Activated CD8-positive, alpha-beta T cell treated with anti-CD3 and anti-CD28 coated beads, Interleukin-2, amount 10 ng/mL, durations not matched to agents 7 days and 5 days (primary cell): ENCODE measurements at regions not wholly inside any gene's neighbourhood (a gene's known extent, or its start where the extent isn't known, plus 50 kb on each side); places are given as distances from the start of the nearest gene placed in this dataset.

Source experiments
- ATAC-seq: fragments of 150-1000 bp; cut with Tn5 transposase; one replicate; pipeline ENCODE4 v1.10.0; 2021; ENCODE audit warnings: moderate library complexity
- CTCF ChIA-PET: fragments of 350-600 bp; sonication (Branson Sonifier 250); formaldehyde crosslinking; loops from one replicate; lab custom pipeline; 2021; ENCODE audit warnings: antibody characterized with exemption; lab: Charles Lee
- POLR2A ChIA-PET: fragments of 350-600 bp; sonication (Branson Sonifier 250); formaldehyde crosslinking; loops from one replicate; lab custom pipeline; 2021; ENCODE audit warnings: antibody characterized with exemption; lab: Charles Lee
- DNase-seq: peaks from one replicate; pipeline ENCODE4 v3.0.0-alpha.2; 2020
- H3K27ac Mint-ChIP-seq: one replicate; pipeline ENCODE4 v1.8.0; 2021; ENCODE audit warnings: mild to moderate bottlenecking, mixed read lengths
- H3K27me3 Mint-ChIP-seq: one replicate; pipeline ENCODE4 v1.8.0; 2021; ENCODE audit warnings: low read depth, mixed read lengths
- H3K36me3 Mint-ChIP-seq: one replicate; pipeline ENCODE4 v1.8.0; 2021; ENCODE audit warnings: low read depth, mixed read lengths
- H3K4me1 Mint-ChIP-seq: one replicate; pipeline ENCODE4 v1.8.0; 2021; ENCODE audit warnings: low read depth, mixed read lengths
- H3K4me3 Mint-ChIP-seq: one replicate; pipeline ENCODE4 v1.8.0; 2021; ENCODE audit warnings: mild to moderate bottlenecking, mixed read lengths
- H3K9me3 Mint-ChIP-seq: one replicate; pipeline ENCODE4 v1.8.0; 2022; ENCODE audit warnings: mixed read lengths; ENCODE audit not compliant: insufficient read depth

DNA sequence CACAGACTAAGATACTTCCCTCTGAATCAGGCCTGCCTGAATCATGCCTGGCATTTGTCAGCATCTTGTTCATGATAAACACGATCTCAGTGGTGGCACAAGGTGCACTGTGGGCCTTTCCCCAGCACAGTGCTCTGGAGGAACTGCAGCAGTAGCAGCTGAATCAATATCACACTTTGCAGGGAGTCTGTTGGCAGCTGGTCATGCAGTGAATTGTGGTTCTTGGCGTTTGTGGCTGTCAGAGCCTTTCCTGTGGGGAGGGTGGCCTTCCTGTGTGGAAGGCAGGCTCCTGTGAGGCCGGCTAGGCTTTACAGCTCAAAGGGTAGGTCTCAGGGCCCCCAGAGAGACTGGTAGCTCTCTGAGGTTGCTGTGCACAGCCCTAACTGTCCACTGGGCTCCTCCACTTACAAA, 54.4 kb upstream of the TLE3 start:
- H3K4me1 Mint-ChIP-seq: peaks cover 7% of the 10 kb centered on the region
- ChIA-PET CTCF (no interaction called here), POLR2A (interaction anchor here (0.6 to 1.1 kb wide), 2 partner anchors 10 to 142 kb away, joined by 3 read pairs; no protein-coding TSS in a partner anchor)
- peaks cover 43% of the 10 kb centered on the region for H3K27me3 Mint-ChIP-seq
- H3K9me3 Mint-ChIP-seq: no peaks in the 10 kb centered on the region
- no peak overlapping the region for H3K27ac Mint-ChIP-seq
- no peak for DNase-seq
- H3K4me3 Mint-ChIP-seq: no peak overlapping the region
- ATAC-seq: no peak
- no peaks in the 10 kb centered on the region for H3K36me3 Mint-ChIP-seq

DNA sequence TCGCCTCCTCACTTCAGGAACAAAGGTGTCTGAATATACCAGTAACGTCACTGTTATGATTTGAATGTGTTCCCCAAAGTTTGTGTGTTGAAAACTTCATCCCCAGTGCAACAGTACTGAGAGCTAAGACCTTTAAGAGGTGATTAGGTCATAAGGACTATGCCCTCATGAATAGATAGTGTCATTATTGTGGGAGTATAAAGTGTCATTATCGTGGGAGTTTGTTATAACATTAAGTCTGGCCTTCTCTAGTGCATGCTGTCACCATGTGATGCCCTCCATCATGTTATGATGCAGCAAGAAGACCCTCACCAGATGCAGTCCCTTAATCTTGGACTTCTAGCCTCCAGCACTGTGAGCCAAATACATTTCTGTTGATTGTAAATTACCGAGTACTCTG, 53.7 kb upstream of the TLE3 start:
- ATAC-seq: no peak
- peaks cover 41% of the 10 kb centered on the region for H3K27me3 Mint-ChIP-seq

DNA sequence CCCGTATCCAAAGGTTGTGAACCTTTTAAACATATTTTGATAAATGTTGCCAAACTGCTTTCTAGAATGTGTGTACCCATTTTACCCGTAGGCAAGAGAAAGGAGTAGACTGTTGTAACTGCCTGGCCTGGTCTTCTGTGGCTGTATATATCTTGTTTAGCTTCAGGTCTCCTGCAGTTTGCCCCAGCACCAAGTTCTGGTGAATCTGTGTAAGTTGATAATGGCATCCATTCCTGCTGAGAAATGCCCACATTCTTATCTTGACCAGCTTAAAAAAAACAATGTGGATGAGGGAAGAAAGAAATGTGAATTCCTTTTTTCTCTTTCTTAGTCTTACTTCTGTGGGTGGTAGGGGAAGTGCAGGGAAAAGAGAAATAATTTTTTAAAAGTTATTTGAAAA, 53.3 kb upstream of the TLE3 start:
- Mint-ChIP-seq H3K27me3 (peaks cover 41% of the 10 kb centered on the region), H3K36me3 (no peaks in the 10 kb centered on the region), H3K9me3 (no peaks in the 10 kb centered on the region), H3K4me1 (peaks cover 7% of the 10 kb centered on the region), H3K4me3 (no peak overlapping the region), H3K27ac (no peak overlapping the region)
- ChIA-PET POLR2A (interaction anchor here (1.1 kb wide), 1 partner anchor 9 kb away, joined by 3 read pairs; no protein-coding TSS in a partner anchor), CTCF (no interaction called here)
- ATAC-seq (no peak), DNase-seq (no peak)

More for the DNA sequence above, 53.7 kb upstream of the TLE3 start:
- POLR2A ChIA-PET: interaction anchor here (1.1 kb wide), 1 partner anchor 9 kb away, joined by 3 read pairs; no protein-coding TSS in a partner anchor
- CTCF ChIA-PET: no interaction called here
- Mint-ChIP-seq H3K27ac (no peak overlapping the region), H3K4me1 (peaks cover 7% of the 10 kb centered on the region), H3K9me3 (no peaks in the 10 kb centered on the region), H3K4me3 (no peak overlapping the region), H3K36me3 (no peaks in the 10 kb centered on the region)
- DNase-seq: no peak

- DNase-seq (no peak), ATAC-seq (no peak)
- Mint-ChIP-seq H3K9me3 (no peaks in the 10 kb centered on the region), H3K4me3 (no peak overlapping the region), H3K27me3 (peaks cover 46% of the 10 kb centered on the region), H3K36me3 (no peaks in the 10 kb centered on the region), H3K27ac (no peak overlapping the region), H3K4me1 (peaks cover 7% of the 10 kb centered on the region)
- ChIA-PET CTCF (no interaction called here), POLR2A (no interaction called here)
These were observed 52.7 kb upstream of the TLE3 start for GRCh38 chr15:70150405-70150747.

DNA sequence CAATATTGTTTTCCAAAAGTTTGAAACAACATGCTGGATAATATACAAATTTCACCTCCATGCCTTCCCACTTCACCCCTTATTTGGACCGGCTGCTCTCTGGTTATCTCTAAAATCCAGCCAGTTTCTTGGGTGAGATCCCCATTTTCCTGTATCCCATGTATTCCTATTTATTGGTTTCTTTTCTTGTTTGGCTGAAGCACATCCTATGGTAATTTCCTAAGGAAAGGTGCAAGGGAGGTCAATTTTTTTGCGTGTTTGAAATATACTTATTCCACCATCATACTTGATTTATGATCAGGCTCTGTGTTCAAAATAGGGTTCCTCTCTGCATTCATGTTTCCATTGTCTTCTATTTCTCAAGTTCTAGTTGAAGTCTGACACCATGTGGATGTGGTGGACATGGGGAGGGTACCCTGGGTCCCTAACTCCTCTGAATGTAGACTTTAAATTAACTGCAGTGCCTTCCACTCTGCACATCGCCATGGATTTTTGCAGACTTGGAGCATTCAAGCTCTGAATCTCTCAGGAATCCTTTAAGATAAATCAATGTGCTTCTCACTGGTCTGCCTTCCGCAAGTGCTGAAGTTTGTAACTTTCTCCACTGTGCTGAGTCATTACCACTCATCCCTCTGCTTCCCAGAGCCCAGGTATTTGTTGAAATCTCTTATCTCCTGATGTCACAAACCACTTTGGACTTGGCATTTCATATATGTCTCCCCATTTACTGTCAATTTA, 52.1 kb upstream of the TLE3 start:
- H3K9me3 Mint-ChIP-seq: no peaks in the 10 kb centered on the region
- no peak overlapping the region for H3K27ac Mint-ChIP-seq
- no peaks in the 10 kb centered on the region for H3K36me3 Mint-ChIP-seq
- ChIA-PET CTCF (no interaction called here), POLR2A (no interaction called here)
- peaks cover 7% of the 10 kb centered on the region for H3K4me1 Mint-ChIP-seq
- peaks cover 44% of the 10 kb centered on the region for H3K27me3 Mint-ChIP-seq
- no peak overlapping the region for H3K4me3 Mint-ChIP-seq
- DNase-seq (no peak), ATAC-seq (no peak)

DNA sequence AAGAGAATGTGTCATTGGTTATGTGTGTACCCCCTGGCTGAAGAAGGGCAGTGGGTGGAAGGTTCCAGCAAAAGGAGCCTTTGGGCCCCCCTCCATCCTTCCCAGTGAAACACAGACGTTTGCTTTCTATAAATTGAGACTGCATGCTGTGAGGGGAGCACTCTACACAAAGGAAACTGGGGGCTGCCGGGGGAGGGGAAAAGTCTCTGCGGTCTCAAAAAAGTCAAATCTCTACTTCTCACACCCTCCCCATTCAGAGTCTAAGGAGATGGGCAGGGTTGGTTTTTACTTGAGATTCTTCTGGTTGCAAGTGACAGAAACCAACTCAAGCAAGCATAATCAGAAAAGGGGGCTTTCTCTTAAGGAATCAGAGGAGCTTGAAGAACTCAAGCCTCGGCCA, 50.1 kb upstream of the TLE3 start:
- Mint-ChIP-seq H3K4me1 (peaks cover 11% of the 10 kb centered on the region), H3K9me3 (no peaks in the 10 kb centered on the region), H3K27ac (no peak overlapping the region), H3K4me3 (no peak overlapping the region), H3K36me3 (no peaks in the 10 kb centered on the region), H3K27me3 (peaks cover 47% of the 10 kb centered on the region)
- DNase-seq (no peak), ATAC-seq (no peak)
- POLR2A ChIA-PET: interaction anchor here (1.0 kb wide), 1 partner anchor 433 kb away, joined by 3 read pairs; no protein-coding TSS in a partner anchor
- CTCF ChIA-PET: no interaction called here
